Mammary epithelial cell (primary cell): ENCODE measurements at regions not wholly inside any gene's neighbourhood (a gene's known extent, or its start where the extent isn't known, plus 50 kb on each side); places are given as distances from the start of the nearest gene placed in this dataset.

Experiments used
- CTCF ChIP-seq, 2 donors: IDR thresholded peaks in 1 of 2; conservative IDR thresholded peaks in 1 of 2; 2 replicates each; pipeline ENCODE4 v1.5.1; 2011 to 2012; ENCODE audit warnings: inconsistent platforms in 2 of 2, low read length in 2 of 2, mild to moderate bottlenecking in 2 of 2, control low read depth in 1 of 2, low read depth in 1 of 2; ENCODE audit not compliant: insufficient read depth in 1 of 2; ENCODE audit errors: extremely low read depth in 1 of 2
- EZH2 ChIP-seq: IDR thresholded peaks from 2 replicates; pipeline ENCODE4 v1.6.1; 2012; ENCODE audit warnings: low read length, inconsistent platforms, borderline replicate concordance

GRCh38 chr4:26163425-26164362, 157.1 kb upstream of the RBPJ start:
- no peak for TF ChIP-seq CTCF (conservative IDR thresholded peaks at IDR 0.05 in 1 of 2, IDR thresholded peaks at IDR 0.05 in 1 of 2; ENCODE audit: extremely low read depth in 1 of 2, insufficient read depth in 1 of 2, low read depth in 1 of 2, low read length in 2 of 2)
- no peak for TF ChIP-seq EZH2
